Right lobe of liver (tissue), 4 donors: ENCODE measurements at regions not wholly inside any gene's neighbourhood (a gene's known extent, or its start where the extent isn't known, plus 50 kb on each side); places are given as distances from the start of the nearest gene placed in this dataset.

Source experiments
- POLR2A ChIP-seq: fragments of 450-650 bp; IDR thresholded peaks from one replicate; pipeline ENCODE4 v1.6.1; 2017; ENCODE audit warnings: antibody characterized with exemption, mild to moderate bottlenecking
- TF ChIP-seq, protein P1 (sequence below), 4 donors: fragments of 200-600 bp in 3 of 4; fragments of 450-650 bp in 1 of 4; IDR thresholded peaks; one replicate each; pipeline versions ENCODE4 v1.5.1 to v1.8.0; 2016 to 2022; ENCODE audit warnings: antibody characterized with exemption in 4 of 4, mild to moderate bottlenecking in 2 of 4
- donor health status: DM: no; HTN: no; CAD: no.
- donor health status: DM: no; HTN: no; CAD: no.
- donor health status: DM: no; HTN: yes; CAD: no.

DNA sequence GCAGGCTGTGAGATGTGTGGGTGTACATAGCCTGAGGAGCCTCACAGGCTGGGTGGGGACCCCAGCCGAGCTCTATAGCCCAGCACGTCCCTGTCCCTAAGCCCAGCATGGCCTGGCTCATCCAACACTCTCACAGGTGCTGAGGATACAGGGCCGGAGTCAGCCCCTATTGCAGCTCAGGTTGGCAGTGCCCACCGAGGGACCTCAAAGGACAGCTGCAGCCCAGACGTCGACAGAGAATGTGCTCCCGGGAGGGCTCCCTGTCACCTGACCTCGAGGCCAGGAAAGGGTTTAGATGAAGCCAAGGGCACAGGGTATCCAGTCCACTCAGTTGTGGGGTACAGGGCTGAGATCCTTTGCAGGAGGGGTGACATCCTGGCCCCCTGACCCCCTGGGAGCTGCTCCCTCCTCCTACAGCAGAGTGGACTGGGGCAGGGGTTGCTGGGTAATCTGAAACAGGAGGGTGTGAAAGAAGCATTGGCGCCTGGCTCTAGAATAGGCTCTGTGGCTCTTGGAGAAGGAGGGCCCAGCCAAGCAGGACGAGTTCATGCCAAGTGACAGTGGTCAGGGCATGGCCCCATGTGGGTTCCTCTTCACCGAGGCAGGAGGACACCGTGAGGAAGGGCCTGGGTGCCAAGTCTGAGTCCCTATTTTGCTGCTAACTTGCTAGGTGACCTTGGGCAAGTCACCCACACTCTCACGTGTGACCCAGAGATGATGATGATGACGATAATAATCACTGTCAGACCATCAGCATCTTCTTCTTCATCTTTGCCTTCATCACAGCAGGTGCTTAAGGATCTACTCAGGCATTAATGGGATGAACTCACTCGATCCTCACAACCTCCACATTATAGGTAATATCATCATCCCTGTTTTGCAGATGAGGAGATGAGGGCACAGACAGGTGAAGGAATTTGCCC is 68.0 kb downstream of the RMI2 start:
- TF ChIP-seq, protein P1, sequence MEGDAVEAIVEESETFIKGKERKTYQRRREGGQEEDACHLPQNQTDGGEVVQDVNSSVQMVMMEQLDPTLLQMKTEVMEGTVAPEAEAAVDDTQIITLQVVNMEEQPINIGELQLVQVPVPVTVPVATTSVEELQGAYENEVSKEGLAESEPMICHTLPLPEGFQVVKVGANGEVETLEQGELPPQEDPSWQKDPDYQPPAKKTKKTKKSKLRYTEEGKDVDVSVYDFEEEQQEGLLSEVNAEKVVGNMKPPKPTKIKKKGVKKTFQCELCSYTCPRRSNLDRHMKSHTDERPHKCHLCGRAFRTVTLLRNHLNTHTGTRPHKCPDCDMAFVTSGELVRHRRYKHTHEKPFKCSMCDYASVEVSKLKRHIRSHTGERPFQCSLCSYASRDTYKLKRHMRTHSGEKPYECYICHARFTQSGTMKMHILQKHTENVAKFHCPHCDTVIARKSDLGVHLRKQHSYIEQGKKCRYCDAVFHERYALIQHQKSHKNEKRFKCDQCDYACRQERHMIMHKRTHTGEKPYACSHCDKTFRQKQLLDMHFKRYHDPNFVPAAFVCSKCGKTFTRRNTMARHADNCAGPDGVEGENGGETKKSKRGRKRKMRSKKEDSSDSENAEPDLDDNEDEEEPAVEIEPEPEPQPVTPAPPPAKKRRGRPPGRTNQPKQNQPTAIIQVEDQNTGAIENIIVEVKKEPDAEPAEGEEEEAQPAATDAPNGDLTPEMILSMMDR (IDR thresholded peaks at IDR 0.05) = no peak
- TF ChIP-seq POLR2A = no peak
